ENCODE measurements at regions not wholly inside any gene's neighbourhood (a gene's known extent, or its start where the extent isn't known, plus 50 kb on each side); places are given as distances from the start of the nearest gene placed in this dataset.

GRCh38 chr2:175730050-175730449, 272.0 kb downstream of the LNPK start:
- intact Hi-C loops (cut with micrococcal nuclease) = no loop called here
- POLR2A ChIA-PET = no interaction called here
- H3K9me3 Mint-ChIP-seq = no peaks in the 10 kb centered on the region
- no peak for TF ChIP-seq CTCF (IDR thresholded peaks at IDR 0.05)
- H3K27me3 Mint-ChIP-seq = no peaks in the 10 kb centered on the region
- CTCF ChIA-PET = interaction anchor here (0.8 kb wide), 1 partner anchor 40 kb away, joined by 3 read pairs; no protein-coding TSS in a partner anchor
- DNase-seq = no peak
- no peaks in the 10 kb centered on the region for H3K36me3 Mint-ChIP-seq (ENCODE audit: low read depth)
- H3K4me1 Mint-ChIP-seq = no peaks in the 10 kb centered on the region
- ATAC-seq (ENCODE audit: low read depth) = no peak
- no peak overlapping the region for H3K27ac Mint-ChIP-seq
- H3K4me3 Mint-ChIP-seq = no peak overlapping the region

- ATAC-seq (ENCODE audit: low read depth) = no peak
- H3K36me3 Mint-ChIP-seq (ENCODE audit: low read depth) = no peaks in the 10 kb centered on the region
- no peak for DNase-seq
- H3K4me1 Mint-ChIP-seq = no peaks in the 10 kb centered on the region
- POLR2A ChIA-PET = no interaction called here
- TF ChIP-seq CTCF (IDR thresholded peaks at IDR 0.05) = no peak
- H3K9me3 Mint-ChIP-seq = no peaks in the 10 kb centered on the region
- CTCF ChIA-PET = no interaction called here
- no peak overlapping the region for H3K4me3 Mint-ChIP-seq
- no peaks in the 10 kb centered on the region for H3K27me3 Mint-ChIP-seq
- H3K27ac Mint-ChIP-seq = no peak overlapping the region
- intact Hi-C loops (cut with micrococcal nuclease) = no loop called here
These were observed 272.9 kb downstream of the LNPK start for GRCh38 chr2:175729049-175729706.

GRCh38 chr2:175728032-175728431, 274.0 kb downstream of the LNPK start:
- ATAC-seq (ENCODE audit: low read depth) (no peak), DNase-seq (no peak)
- Mint-ChIP-seq H3K36me3 (ENCODE audit: low read depth) (no peaks in the 10 kb centered on the region), H3K4me3 (no peak overlapping the region), H3K27ac (no peak overlapping the region), H3K27me3 (no peaks in the 10 kb centered on the region), H3K9me3 (peaks cover 3% of the 10 kb centered on the region), H3K4me1 (no peaks in the 10 kb centered on the region)
- intact Hi-C loops (cut with micrococcal nuclease) = no loop called here
- no peak for TF ChIP-seq CTCF (IDR thresholded peaks at IDR 0.05)
- ChIA-PET POLR2A (no interaction called here), CTCF (no interaction called here)

- ChIA-PET POLR2A (no interaction called here), CTCF (no interaction called here)
These were observed 275.8 kb downstream of the LNPK start for GRCh38 chr2:175726223-175726622.

GRCh38 chr2:175709248-175709647, 292.8 kb downstream of the LNPK start:
- ATAC-seq (ENCODE audit: low read depth) = no peak
- H3K4me3 Mint-ChIP-seq = no peak overlapping the region
- peaks cover 12% of the 10 kb centered on the region for H3K27me3 Mint-ChIP-seq
- no peak for DNase-seq
- peaks cover 5% of the 10 kb centered on the region for H3K9me3 Mint-ChIP-seq
- intact Hi-C loops (cut with micrococcal nuclease) = no loop called here
- CTCF ChIA-PET = no interaction called here
- no peak overlapping the region for H3K27ac Mint-ChIP-seq
- H3K36me3 Mint-ChIP-seq (ENCODE audit: low read depth) = no peaks in the 10 kb centered on the region
- POLR2A ChIA-PET = no interaction called here
- TF ChIP-seq CTCF (IDR thresholded peaks at IDR 0.05) = no peak
- no peaks in the 10 kb centered on the region for H3K4me1 Mint-ChIP-seq

More at GRCh38 chr2:175726223-175726622, 275.8 kb downstream of the LNPK start:
- Mint-ChIP-seq H3K4me3 (no peak overlapping the region), H3K9me3 (peaks cover 3% of the 10 kb centered on the region), H3K4me1 (no peaks in the 10 kb centered on the region), H3K36me3 (ENCODE audit: low read depth) (no peaks in the 10 kb centered on the region), H3K27ac (no peak overlapping the region), H3K27me3 (no peaks in the 10 kb centered on the region)
- intact Hi-C loops (cut with micrococcal nuclease) = no loop called here
- TF ChIP-seq CTCF (IDR thresholded peaks at IDR 0.05) = no peak
- DNase-seq = no peak
- ATAC-seq (ENCODE audit: low read depth) = no peak

All from activated B cell treated with CpG ODN at 0.5 μM for 24 hours (primary cell).